A549 (cell line): ENCODE measurements at regions not wholly inside any gene's neighbourhood (a gene's known extent, or its start where the extent isn't known, plus 50 kb on each side); places are given as distances from the start of the nearest gene placed in this dataset.
A peak's percentile ranks its signal among the peaks of the same experiment; 100 is the strongest.

Source experiments
- ATAC-seq, 2 experiments: fragments of 200-7000 bp in 1 of 2; fragments of >200 bp in 1 of 2; cut with Nextera tagmentation in 1 of 2; cut with Tn5 transposase in 1 of 2; 3 replicates each; pipeline versions ENCODE4 v1.8.0 to v1.9.1; 2018 to 2020; ENCODE audit warnings: mild to moderate bottlenecking in 1 of 2, moderate library complexity in 1 of 2
- CTCF ChIA-PET: fragments of 300-600 bp; sonication (Branson Sonifier 250); formaldehyde crosslinking; extraction: SDS; loops from one replicate; lab custom pipeline; 2021; ENCODE audit warnings: antibody characterized with exemption, inconsistent platforms; lab: Yijun Ruan, JAX
- POLR2A ChIA-PET: fragments of 350-600 bp; formaldehyde crosslinking; extraction: SDS; loops from one replicate; lab custom pipeline; 2021; ENCODE audit warnings: antibody characterized with exemption, inconsistent platforms; lab: Yijun Ruan, JAX
- DNase-seq, 2 experiments: peaks; one replicate each; pipeline versions ENCODE4 v3.0.0 to v3.0.0-alpha.2; 2011 to 2016; ENCODE audit warnings: low read depth in 1 of 2, low spot score in 1 of 2
- FAIRE-seq: peaks from 2 replicates; lab custom pipeline; 2011; peaks lifted over from hg19 to GRCh38; lab: Jason Lieb, UNC
- H3K27ac ChIP-seq, 2 experiments: fragments of >200 bp; sonication (Bioruptor Twin); formaldehyde crosslinking; 3 replicates each; pipeline ENCODE4 v1.5.1; 2016 to 2017
- H3K4me1 ChIP-seq: fragments of >200 bp; sonication (Bioruptor Twin); formaldehyde crosslinking; 3 replicates; pipeline ENCODE4 v1.6.1; 2016
- H3K4me2 ChIP-seq: fragments of >200 bp; sonication (Bioruptor Twin); formaldehyde crosslinking; 3 replicates; pipeline ENCODE4 v1.6.1; 2016
- H3K4me3 ChIP-seq: fragments of >200 bp; sonication (Bioruptor Twin); formaldehyde crosslinking; 3 replicates; pipeline ENCODE4 v1.5.1; 2016
- H3K9me3 ChIP-seq: fragments of >200 bp; sonication (Bioruptor Twin); formaldehyde crosslinking; 3 replicates; pipeline ENCODE4 v1.6.1; 2016
- BHLHE40 ChIP-seq: IDR thresholded peaks from 2 replicates; pipeline ENCODE4 v1.6.1; 2012; ENCODE audit warnings: low read depth, low read length, inconsistent platforms
- CBX2 ChIP-seq: fragments of 200-600 bp; sonication (generic); IDR thresholded peaks from 2 replicates; pipeline ENCODE4 v1.6.1; 2016; ENCODE audit warnings: low read depth, mild to moderate bottlenecking, borderline replicate concordance
- CBX8 ChIP-seq: fragments of 200-600 bp; sonication (generic); IDR thresholded peaks from 2 replicates; pipeline ENCODE4 v1.6.1; 2016
- EHF ChIP-seq: fragments of 250-450 bp; sonication (Bioruptor Pico); IDR thresholded peaks from 2 replicates; pipeline ENCODE4 v1.5.0; 2020; ENCODE audit warnings: mild to moderate bottlenecking
- EHMT2 ChIP-seq: fragments of 200-600 bp; sonication (generic); IDR thresholded peaks from 2 replicates; pipeline ENCODE4 v1.6.1; 2016; ENCODE audit warnings: antibody characterized with exemption, low read depth, mild to moderate bottlenecking, moderate library complexity
- EP300 ChIP-seq, 2 experiments: fragments of >200 bp; sonication (Bioruptor Twin); formaldehyde crosslinking; IDR thresholded peaks; 2 replicates in 1 of 2; 3 replicates in 1 of 2; pipeline ENCODE4 v1.6.1; 2016 to 2017
- FOSB ChIP-seq: fragments of 250-450 bp; sonication (Bioruptor Pico); IDR thresholded peaks from 2 replicates; pipeline ENCODE4 v1.5.0; 2020; ENCODE audit warnings: mild to moderate bottlenecking, moderate library complexity
- FOSL2 ChIP-seq, 2 experiments: fragments of 450-650 bp in 1 of 2; fragments of >200 bp in 1 of 2; sonication (Bioruptor Twin) in 1 of 2; formaldehyde crosslinking; IDR thresholded peaks; 2 replicates each; pipeline versions ENCODE4 v1.5.0 to v1.6.1; 2016 to 2020; ENCODE audit warnings: mild to moderate bottlenecking in 1 of 2, moderate library complexity in 1 of 2
- HDAC2 ChIP-seq: fragments of 200-600 bp; sonication (generic); IDR thresholded peaks from 2 replicates; pipeline ENCODE4 v1.6.1; 2016
- HES2 ChIP-seq: fragments of >200 bp; sonication (Bioruptor Twin); formaldehyde crosslinking; IDR thresholded peaks from 2 replicates; pipeline ENCODE4 v1.6.1; 2016
- HOXA7 ChIP-seq: fragments of 250-450 bp; sonication (Bioruptor Pico); IDR thresholded peaks from 2 replicates; pipeline ENCODE4 v1.5.0; 2020; ENCODE audit warnings: mild to moderate bottlenecking, moderate library complexity
- JUN ChIP-seq, 2 experiments: fragments of >200 bp; sonication (Bioruptor Twin); formaldehyde crosslinking; IDR thresholded peaks; 2 replicates in 1 of 2; 3 replicates in 1 of 2; pipeline ENCODE4 v1.6.1; 2016 to 2017
- KDM5A ChIP-seq: fragments of 200-600 bp; sonication (generic); IDR thresholded peaks from 2 replicates; pipeline ENCODE4 v1.6.1; 2016; ENCODE audit warnings: antibody characterized with exemption, mild to moderate bottlenecking
- MAFK ChIP-seq: fragments of 450-650 bp; IDR thresholded peaks from 2 replicates; pipeline ENCODE4 v1.6.1; 2014; ENCODE audit not compliant: partially characterized antibody
- NFE2L2 ChIP-seq: fragments of 150-350 bp; conservative IDR thresholded peaks from 2 replicates; pipeline ENCODE4 v1.6.1; 2014; ENCODE audit warnings: low read length
- NPAS2 ChIP-seq: fragments of 250-450 bp; sonication (Bioruptor Pico); IDR thresholded peaks from 2 replicates; pipeline ENCODE4 v1.8.0; 2022; ENCODE audit warnings: mild to moderate bottlenecking, moderate library complexity, borderline replicate concordance
- NR3C1 ChIP-seq: fragments of >200 bp; sonication (Bioruptor Twin); formaldehyde crosslinking; IDR thresholded peaks from 3 replicates; pipeline ENCODE4 v1.6.1; 2017
- POLR2A ChIP-seq: IDR thresholded peaks from 2 replicates; pipeline ENCODE4 v1.6.1; 2012; ENCODE audit warnings: mild to moderate bottlenecking, low read length
- RAD21 ChIP-seq, 2 experiments: fragments of >200 bp in 1 of 2; sonication (Bioruptor Twin) in 1 of 2; formaldehyde crosslinking in 1 of 2; IDR thresholded peaks in 1 of 2; conservative IDR thresholded peaks in 1 of 2; 2 replicates in 1 of 2; 3 replicates in 1 of 2; pipeline ENCODE4 v1.6.1; 2012 to 2018; ENCODE audit warnings: inconsistent platforms in 1 of 2
- RARB ChIP-seq: fragments of 250-450 bp; sonication (Bioruptor Pico); IDR thresholded peaks from 2 replicates; pipeline ENCODE4 v1.8.0; 2021; ENCODE audit warnings: mild to moderate bottlenecking, moderate library complexity
- REST ChIP-seq: fragments of 200-600 bp; sonication (generic); IDR thresholded peaks from 2 replicates; pipeline ENCODE4 v1.6.1; 2016; ENCODE audit warnings: antibody characterized with exemption, mild to moderate bottlenecking, moderate library complexity
- SMC3 ChIP-seq: fragments of >200 bp; sonication (Bioruptor Twin); formaldehyde crosslinking; IDR thresholded peaks from 3 replicates; pipeline ENCODE4 v1.6.1; 2018; ENCODE audit warnings: inconsistent platforms
- SREBF2 ChIP-seq: fragments of 450-650 bp; IDR thresholded peaks from 2 replicates; pipeline ENCODE4 v1.6.1; 2014; ENCODE audit warnings: mild to moderate bottlenecking, moderate library complexity
- ZC3H11A ChIP-seq: fragments of 450-650 bp; IDR thresholded peaks from 2 replicates; pipeline ENCODE4 v1.6.1; 2014; ENCODE audit warnings: antibody characterized with exemption, mild to moderate bottlenecking
- ZNF302 ChIP-seq: fragments of 250-450 bp; sonication (Bioruptor Pico); IDR thresholded peaks from 2 replicates; pipeline ENCODE4 v1.9.0; 2021; ENCODE audit warnings: inconsistent platforms, mild to moderate bottlenecking, moderate library complexity
- WGBS: methylation state at CpG from one replicate; pipeline ENCODE4 v1.1.6; 2017; ENCODE audit errors: missing lambda C conversion rate; 5-methylcytosine and 5-hydroxymethylcytosine counted together
- TF ChIP-seq, protein P1 (sequence below): fragments of >200 bp; sonication (Bioruptor Twin); formaldehyde crosslinking; IDR thresholded peaks from 3 replicates; pipeline ENCODE4 v1.6.1; 2016
- TF ChIP-seq, protein P2 (sequence below): fragments of 450-650 bp; IDR thresholded peaks from 2 replicates; pipeline ENCODE4 v1.6.1; 2014; ENCODE audit warnings: antibody characterized with exemption
- TF ChIP-seq, protein P3 (sequence below): fragments of 250-450 bp; sonication (Bioruptor Pico); IDR thresholded peaks from 2 replicates; pipeline ENCODE4 v1.5.0; 2020; ENCODE audit warnings: low read depth, mild to moderate bottlenecking, moderate library complexity

GRCh38 chr12:45543887-45544286 is 185.6 kb upstream of the ARID2 start (continued):
- TF ChIP-seq NFE2L2 = no peak
- no peak for TF ChIP-seq EP300 (IDR thresholded peaks at IDR 0.05)
- TF ChIP-seq SMC3 = peak; percentile 73
- TF ChIP-seq FOSL2 (IDR thresholded peaks at IDR 0.05) = no peak
- TF ChIP-seq FOSL2 (CRISPR knock-in tag; IDR thresholded peaks at IDR 0.05) = no peak
- TF ChIP-seq CBX8 = no peak
- TF ChIP-seq ZC3H11A = no peak
- TF ChIP-seq FOSB (CRISPR knock-in tag) = no peak
- no peak for TF ChIP-seq JUN (IDR thresholded peaks at IDR 0.05)
- no peak for TF ChIP-seq SREBF2
- no peak for TF ChIP-seq NR3C1
- TF ChIP-seq EHF (CRISPR knock-in tag) = no peak
- TF ChIP-seq EHMT2 = no peak
- no peak for TF ChIP-seq CBX2
- TF ChIP-seq, protein P1, sequence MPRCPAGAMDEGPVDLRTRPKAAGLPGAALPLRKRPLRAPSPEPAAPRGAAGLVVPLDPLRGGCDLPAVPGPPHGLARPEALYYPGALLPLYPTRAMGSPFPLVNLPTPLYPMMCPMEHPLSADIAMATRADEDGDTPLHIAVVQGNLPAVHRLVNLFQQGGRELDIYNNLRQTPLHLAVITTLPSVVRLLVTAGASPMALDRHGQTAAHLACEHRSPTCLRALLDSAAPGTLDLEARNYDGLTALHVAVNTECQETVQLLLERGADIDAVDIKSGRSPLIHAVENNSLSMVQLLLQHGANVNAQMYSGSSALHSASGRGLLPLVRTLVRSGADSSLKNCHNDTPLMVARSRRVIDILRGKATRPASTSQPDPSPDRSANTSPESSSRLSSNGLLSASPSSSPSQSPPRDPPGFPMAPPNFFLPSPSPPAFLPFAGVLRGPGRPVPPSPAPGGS = no peak

DNA sequence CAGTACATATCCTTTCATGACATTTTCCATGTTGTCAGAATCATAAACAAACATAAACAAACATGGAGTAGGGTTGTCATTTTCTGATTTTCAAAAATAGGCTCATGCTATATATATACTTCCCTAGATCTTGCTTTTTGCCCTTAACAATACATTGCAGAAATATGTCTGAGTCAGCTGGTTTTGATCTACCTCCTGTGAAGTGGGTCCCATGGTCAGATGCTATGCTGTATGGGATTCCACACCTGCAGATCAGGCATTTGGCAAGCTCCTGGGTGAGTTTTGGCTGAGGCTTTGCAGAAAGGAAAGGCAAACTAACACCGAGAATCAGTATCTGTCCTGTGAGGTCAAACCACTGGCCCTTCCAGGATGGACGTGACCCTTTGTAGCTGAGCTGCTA is 183.0 kb upstream of the ARID2 start:
- TF ChIP-seq CBX2 = no peak
- TF ChIP-seq MAFK = peak; percentile 77
- no peaks in the 10 kb centered on the region for H3K9me3 ChIP-seq
- ChIA-PET CTCF (interaction anchor here (0.7 to 1.7 kb wide), 3 partner anchors 11 to 353 kb away, joined by 3 to 8 read pairs (median 6); no protein-coding TSS in a partner anchor), POLR2A (no interaction called here)
- 52% methylated on average over 2 of the region's 2 CpGs for WGBS
- H3K4me3 ChIP-seq = no peak overlapping the region
- no peak overlapping the region for H3K4me2 ChIP-seq
- FAIRE-seq = no peak
- no peak for DNase-seq
- H3K27ac ChIP-seq = no peak overlapping the region
- ATAC-seq = no peak
- no peaks in the 10 kb centered on the region for H3K4me1 ChIP-seq

- no peak overlapping the region for H3K4me2 ChIP-seq
- no peak for ATAC-seq
- H3K27ac ChIP-seq = no peak overlapping the region
- POLR2A ChIA-PET = no interaction called here
- no peaks in the 10 kb centered on the region for H3K4me1 ChIP-seq
- TF ChIP-seq EHMT2 (no peak), NPAS2 (no peak), HDAC2 (no peak)
- no peaks in the 10 kb centered on the region for H3K9me3 ChIP-seq
- no peak for DNase-seq
- CTCF ChIA-PET = interaction anchor here (0.7 to 1.7 kb wide), 3 partner anchors 11 to 352 kb away, joined by 3 to 8 read pairs (median 6); no protein-coding TSS in a partner anchor
- 14% methylated on average over 1 of the region's 1 CpG for WGBS
- no peak overlapping the region for H3K4me3 ChIP-seq
- FAIRE-seq = no peak
Observed at GRCh38 chr12:45547132-45547531, 182.4 kb upstream of the ARID2 start.

GRCh38 chr12:45547822-45548221 is 181.7 kb upstream of the ARID2 start:
- POLR2A ChIA-PET = no interaction called here
- Histone ChIP-seq H3K9me3 (no peaks in the 10 kb centered on the region), H3K4me3 (no peak overlapping the region), H3K4me1 (no peaks in the 10 kb centered on the region), H3K4me2 (no peak overlapping the region), H3K27ac (no peak overlapping the region)
- CTCF ChIA-PET = interaction anchor here (1.3 to 1.7 kb wide), 2 partner anchors 10 to 198 kb away, joined by 6 to 8 read pairs; no protein-coding TSS in a partner anchor
- 43% methylated on average over 1 of the region's 1 CpG for WGBS
- FAIRE-seq (no peak), ATAC-seq (no peak; a peak in 1 of 6 replicates), DNase-seq (no peak)
- TF ChIP-seq HOXA7 (CRISPR knock-in tag) (no peak), BHLHE40 (no peak), FOSL2 (IDR thresholded peaks at IDR 0.05) (no peak), FOSL2 (CRISPR knock-in tag; IDR thresholded peaks at IDR 0.05) (no peak), RARB (CRISPR knock-in tag) (no peak), KDM5A (no peak), POLR2A (no peak), HDAC2 (no peak), ZNF302 (no peak), NR3C1 (no peak), HES2 (no peak), RAD21 (conservative IDR thresholded peaks at IDR 0.05 in 1 of 2, IDR thresholded peaks at IDR 0.05 in 1 of 2) (no peak), REST (no peak), SMC3 (no peak)
- TF ChIP-seq, protein P2, sequence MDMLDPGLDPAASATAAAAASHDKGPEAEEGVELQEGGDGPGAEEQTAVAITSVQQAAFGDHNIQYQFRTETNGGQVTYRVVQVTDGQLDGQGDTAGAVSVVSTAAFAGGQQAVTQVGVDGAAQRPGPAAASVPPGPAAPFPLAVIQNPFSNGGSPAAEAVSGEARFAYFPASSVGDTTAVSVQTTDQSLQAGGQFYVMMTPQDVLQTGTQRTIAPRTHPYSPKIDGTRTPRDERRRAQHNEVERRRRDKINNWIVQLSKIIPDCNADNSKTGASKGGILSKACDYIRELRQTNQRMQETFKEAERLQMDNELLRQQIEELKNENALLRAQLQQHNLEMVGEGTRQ = no peak
- TF ChIP-seq, protein P3, sequence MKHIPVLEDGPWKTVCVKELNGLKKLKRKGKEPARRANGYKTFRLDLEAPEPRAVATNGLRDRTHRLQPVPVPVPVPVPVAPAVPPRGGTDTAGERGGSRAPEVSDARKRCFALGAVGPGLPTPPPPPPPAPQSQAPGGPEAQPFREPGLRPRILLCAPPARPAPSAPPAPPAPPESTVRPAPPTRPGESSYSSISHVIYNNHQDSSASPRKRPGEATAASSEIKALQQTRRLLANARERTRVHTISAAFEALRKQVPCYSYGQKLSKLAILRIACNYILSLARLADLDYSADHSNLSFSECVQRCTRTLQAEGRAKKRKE (CRISPR knock-in tag) = no peak
